VCaP (cell line): ENCODE measurements at regions not wholly inside any gene's neighbourhood (a gene's known extent, or its start where the extent isn't known, plus 50 kb on each side); places are given as distances from the start of the nearest gene placed in this dataset.
"Not testable (repeated sequence)": the region's sequence is repeated elsewhere in the genome, so short reads cannot be mapped to it uniquely, and the experiment has no call there.

Experiments
- H3K27ac ChIP-seq: fragments of 450-650 bp; 2 replicates; pipeline ENCODE4 v1.5.1; 2017
- TF ChIP-seq, protein P1 (sequence below): fragments of 450-650 bp; conservative IDR thresholded peaks from 2 replicates; pipeline ENCODE4 v1.5.1; 2017; ENCODE audit warnings: mild to moderate bottlenecking, moderate library complexity

DNA sequence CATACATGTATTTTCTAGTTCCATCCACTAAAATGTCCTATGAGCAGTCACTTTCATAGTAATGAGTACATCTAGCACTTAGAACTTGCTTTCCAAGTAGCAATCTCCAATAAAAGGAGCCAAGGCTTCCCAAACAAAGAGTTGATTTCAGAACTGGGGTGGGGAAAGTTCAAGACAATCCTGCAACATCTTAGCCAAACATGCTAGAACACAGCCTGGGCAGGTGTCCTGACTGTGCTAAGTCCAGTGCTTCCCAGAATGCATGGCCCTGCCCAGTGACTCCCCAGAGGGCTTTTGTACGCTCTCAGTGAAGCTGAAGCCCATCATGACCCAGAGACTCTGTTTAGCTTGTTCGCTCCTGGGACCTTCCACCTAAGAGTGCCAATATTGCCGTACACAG, 106.7 kb upstream of the UBAC2 start:
- TF ChIP-seq, protein P1, sequence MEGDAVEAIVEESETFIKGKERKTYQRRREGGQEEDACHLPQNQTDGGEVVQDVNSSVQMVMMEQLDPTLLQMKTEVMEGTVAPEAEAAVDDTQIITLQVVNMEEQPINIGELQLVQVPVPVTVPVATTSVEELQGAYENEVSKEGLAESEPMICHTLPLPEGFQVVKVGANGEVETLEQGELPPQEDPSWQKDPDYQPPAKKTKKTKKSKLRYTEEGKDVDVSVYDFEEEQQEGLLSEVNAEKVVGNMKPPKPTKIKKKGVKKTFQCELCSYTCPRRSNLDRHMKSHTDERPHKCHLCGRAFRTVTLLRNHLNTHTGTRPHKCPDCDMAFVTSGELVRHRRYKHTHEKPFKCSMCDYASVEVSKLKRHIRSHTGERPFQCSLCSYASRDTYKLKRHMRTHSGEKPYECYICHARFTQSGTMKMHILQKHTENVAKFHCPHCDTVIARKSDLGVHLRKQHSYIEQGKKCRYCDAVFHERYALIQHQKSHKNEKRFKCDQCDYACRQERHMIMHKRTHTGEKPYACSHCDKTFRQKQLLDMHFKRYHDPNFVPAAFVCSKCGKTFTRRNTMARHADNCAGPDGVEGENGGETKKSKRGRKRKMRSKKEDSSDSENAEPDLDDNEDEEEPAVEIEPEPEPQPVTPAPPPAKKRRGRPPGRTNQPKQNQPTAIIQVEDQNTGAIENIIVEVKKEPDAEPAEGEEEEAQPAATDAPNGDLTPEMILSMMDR = no peak
- no peak overlapping the region for H3K27ac ChIP-seq

DNA sequence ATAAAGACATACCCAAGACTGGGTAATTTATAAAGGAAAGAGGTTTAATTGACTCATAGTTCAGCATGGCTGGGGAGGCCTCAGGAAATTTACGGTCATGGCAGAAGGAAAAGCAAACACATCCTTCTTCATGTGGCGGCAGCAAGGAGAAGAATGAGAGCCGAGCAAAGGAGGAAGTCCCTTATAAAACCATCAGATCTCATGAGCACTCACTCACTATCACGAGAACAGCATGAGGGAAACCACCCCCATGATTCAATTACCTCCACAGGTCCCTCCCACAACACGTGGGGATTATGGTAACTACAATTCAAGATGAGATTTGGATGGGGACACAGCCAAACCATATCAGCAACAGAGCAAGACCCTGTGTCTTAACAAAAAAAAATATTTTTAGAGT, 98.8 kb upstream of the UBAC2 start:
- H3K27ac ChIP-seq = not testable (repeated sequence)

DNA sequence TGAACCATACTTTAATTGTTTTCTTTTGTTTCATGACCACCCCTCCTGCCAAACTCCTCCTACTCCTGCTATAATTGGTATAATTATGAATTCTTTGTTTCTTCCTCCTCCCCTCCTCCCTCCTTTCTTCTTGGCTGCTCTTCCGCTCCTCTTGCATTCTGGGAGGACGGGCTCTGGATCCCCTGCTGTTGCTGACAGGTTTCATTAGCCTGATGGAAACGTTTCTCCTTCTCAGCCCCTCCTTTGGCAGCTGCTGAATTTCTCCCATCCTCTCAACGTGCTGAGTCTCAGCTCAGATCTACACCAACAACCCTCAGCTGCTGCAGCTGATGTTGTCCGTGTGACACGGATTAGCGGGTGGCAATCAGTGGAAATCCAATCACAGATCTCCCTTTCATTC, 97.1 kb upstream of the UBAC2 start:
- H3K27ac ChIP-seq = no peak overlapping the region
- TF ChIP-seq, protein P1 = no peak

DNA sequence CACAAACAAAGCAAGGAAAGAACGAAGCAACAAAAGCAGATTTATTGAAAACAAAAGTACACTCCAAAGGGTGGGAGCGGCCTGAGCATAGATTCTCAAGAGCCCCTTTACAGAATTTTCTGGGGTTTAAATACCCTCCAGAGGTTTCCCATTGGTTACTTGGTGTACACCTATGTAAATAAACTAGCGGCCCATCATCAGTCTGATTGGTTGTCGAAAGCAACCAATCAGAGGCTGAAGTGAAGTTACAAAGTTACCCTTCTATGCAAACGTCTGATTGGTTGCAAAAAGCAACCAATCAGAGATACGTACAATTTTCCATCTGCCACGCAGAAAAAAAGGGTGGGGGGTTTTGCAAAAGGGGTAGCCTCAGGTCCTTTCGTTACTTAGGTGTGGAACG, 96.3 kb upstream of the UBAC2 start:
- TF ChIP-seq, protein P1 = no peak
- no peak overlapping the region for H3K27ac ChIP-seq

DNA sequence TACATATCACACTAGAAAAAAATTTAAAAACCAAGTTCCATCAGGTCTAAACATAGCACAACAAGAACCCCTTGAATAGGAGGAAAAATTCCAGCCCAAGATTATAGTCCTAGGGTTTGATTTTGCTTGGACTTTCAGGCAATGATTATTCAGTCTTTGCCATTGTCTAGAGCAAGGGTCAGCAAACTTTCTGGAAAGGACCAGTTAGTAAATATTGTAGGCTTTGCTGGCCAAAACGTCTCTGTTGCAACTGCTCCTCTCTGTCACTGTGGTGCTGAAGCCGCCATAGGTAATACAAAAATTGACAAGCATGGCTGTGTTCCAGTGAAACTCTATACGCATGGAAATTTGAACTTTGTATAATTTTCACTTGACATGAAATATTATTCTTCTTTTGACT, 95.5 kb upstream of the UBAC2 start:
- H3K27ac ChIP-seq = no peak overlapping the region
- TF ChIP-seq, protein P1 = no peak

DNA sequence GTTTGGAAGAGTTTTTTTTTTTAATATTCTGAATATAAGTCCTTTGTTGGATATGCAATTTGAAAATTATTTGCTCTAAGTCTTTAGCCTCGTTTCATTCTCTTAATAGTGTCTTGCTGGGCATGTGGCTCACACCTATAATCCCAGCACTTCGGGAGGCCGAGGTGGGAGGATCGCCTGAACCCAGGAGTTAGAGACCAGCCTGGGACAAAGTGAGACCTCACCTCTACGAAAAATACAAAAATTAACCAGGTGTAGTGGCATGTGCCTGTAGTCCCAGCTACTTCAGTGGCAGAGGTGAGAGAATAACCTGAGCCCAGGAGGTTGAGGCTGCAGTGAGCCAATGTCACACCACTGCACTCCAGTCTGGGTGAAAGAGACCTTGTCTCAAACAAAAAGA, 87.3 kb upstream of the UBAC2 start:
- H3K27ac ChIP-seq = no peak overlapping the region
- TF ChIP-seq, protein P1 = no peak

DNA sequence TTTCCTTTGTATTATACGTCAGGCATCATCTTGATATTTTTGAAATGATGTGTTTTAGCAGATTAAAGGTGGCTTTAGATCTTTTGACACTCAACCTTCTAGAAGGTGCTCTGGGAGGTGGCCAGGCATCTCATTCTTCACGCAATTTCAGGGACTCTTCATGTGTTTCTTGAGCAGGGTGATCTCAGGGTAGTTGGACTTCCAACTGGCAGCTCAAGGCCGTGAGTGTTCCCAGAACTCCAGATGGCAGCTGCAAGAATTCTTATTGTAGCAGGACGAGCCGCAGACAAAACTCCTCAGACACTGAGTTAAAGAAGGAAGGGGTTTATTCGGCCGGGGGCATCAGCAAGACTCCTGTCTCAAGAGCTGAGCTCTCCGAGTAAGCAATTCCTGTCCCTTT, 82.5 kb upstream of the UBAC2 start:
- H3K27ac ChIP-seq = no peak overlapping the region
- TF ChIP-seq, protein P1 = no peak

DNA sequence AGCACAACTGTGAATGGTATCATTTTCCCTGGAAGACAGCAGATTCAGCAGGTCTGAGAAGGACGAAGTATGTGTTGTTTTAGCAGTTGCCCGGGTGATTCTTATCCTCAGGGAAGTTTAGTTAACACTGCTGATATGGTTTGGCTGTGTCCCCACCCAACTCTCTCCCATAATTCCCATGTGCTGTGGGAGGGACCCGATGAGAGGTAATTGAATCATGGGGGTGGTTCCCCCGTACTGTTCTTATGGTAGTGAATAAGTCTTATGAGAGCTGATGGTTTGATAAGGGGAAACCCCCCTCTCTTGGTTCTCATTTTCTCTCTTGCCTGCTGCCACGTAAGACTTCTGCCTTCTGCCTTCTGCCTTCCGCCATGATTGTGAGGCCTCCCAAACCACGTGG, 81.0 kb upstream of the UBAC2 start:
- H3K27ac ChIP-seq = no peak overlapping the region
- TF ChIP-seq, protein P1 = no peak
